ENCODE measurements at regions not wholly inside any gene's neighbourhood (a gene's known extent, or its start where the extent isn't known, plus 50 kb on each side); places are given as distances from the start of the nearest gene placed in this dataset.

- Histone ChIP-seq H3K79me2 (no peaks in the 10 kb centered on the region), H2AFZ (no peak overlapping the region), H3K4me3 (ENCODE audit: low read depth, low read length) (no peak overlapping the region), H3K9me3 (ENCODE audit: control insufficient read depth, low read length) (no peaks in the 10 kb centered on the region), H3K4me1 (no peaks in the 10 kb centered on the region), H3K27me3 (ENCODE audit: control insufficient read depth, insufficient read depth, low read length) (no peaks in the 10 kb centered on the region), H3K27ac (no peak overlapping the region), H3K36me3 (ENCODE audit: control insufficient read depth, insufficient read depth, low read length) (no peaks in the 10 kb centered on the region), H3K4me2 (ENCODE audit: low read length) (no peak overlapping the region), H3K9ac (no peak overlapping the region)
- TF ChIP-seq CTCF (IDR thresholded peaks at IDR 0.05), result no peak
These were observed 236.3 kb upstream of the MKI67 start for GRCh38 chr10:128362514-128362913.

GRCh38 chr10:128364631-128365030 lies 238.4 kb upstream of the MKI67 start:
- Histone ChIP-seq H3K4me2 (ENCODE audit: low read length) (no peak overlapping the region), H3K79me2 (no peaks in the 10 kb centered on the region), H3K27me3 (ENCODE audit: control insufficient read depth, insufficient read depth, low read length) (no peaks in the 10 kb centered on the region), H3K9me3 (ENCODE audit: control insufficient read depth, low read length) (no peaks in the 10 kb centered on the region), H3K9ac (no peak overlapping the region), H3K36me3 (ENCODE audit: control insufficient read depth, insufficient read depth, low read length) (no peaks in the 10 kb centered on the region), H3K4me3 (ENCODE audit: low read depth, low read length) (no peak overlapping the region), H2AFZ (no peak overlapping the region), H3K27ac (no peak overlapping the region), H3K4me1 (no peaks in the 10 kb centered on the region)
- no peak for TF ChIP-seq CTCF (IDR thresholded peaks at IDR 0.05)

- TF ChIP-seq CTCF (IDR thresholded peaks at IDR 0.05), result no peak
- Histone ChIP-seq H3K9me3 (ENCODE audit: control insufficient read depth, low read length) (no peaks in the 10 kb centered on the region), H3K27me3 (ENCODE audit: control insufficient read depth, insufficient read depth, low read length) (no peaks in the 10 kb centered on the region)
These were observed 239.0 kb upstream of the MKI67 start for GRCh38 chr10:128365156-128365725.

GRCh38 chr10:128367807-128368206 lies 241.6 kb upstream of the MKI67 start:
- H3K27me3 ChIP-seq (ENCODE audit: control insufficient read depth, insufficient read depth, low read length), result no peaks in the 10 kb centered on the region
- no peak overlapping the region for H3K4me3 ChIP-seq (ENCODE audit: low read depth, low read length)
- no peak overlapping the region for H2AFZ ChIP-seq
- TF ChIP-seq CTCF (IDR thresholded peaks at IDR 0.05), result no peak
- H3K4me2 ChIP-seq (ENCODE audit: low read length), result no peak overlapping the region
- H3K9me3 ChIP-seq (ENCODE audit: control insufficient read depth, low read length), result no peaks in the 10 kb centered on the region
- H3K27ac ChIP-seq, result no peak overlapping the region
- H3K9ac ChIP-seq, result no peak overlapping the region
- no peaks in the 10 kb centered on the region for H3K79me2 ChIP-seq
- H3K4me1 ChIP-seq, result no peaks in the 10 kb centered on the region
- H3K36me3 ChIP-seq (ENCODE audit: control insufficient read depth, insufficient read depth, low read length), result no peaks in the 10 kb centered on the region

More at GRCh38 chr10:128365156-128365725, 239.0 kb upstream of the MKI67 start:
- no peaks in the 10 kb centered on the region for H3K79me2 ChIP-seq
- no peak overlapping the region for H3K4me2 ChIP-seq (ENCODE audit: low read length)
- H3K36me3 ChIP-seq (ENCODE audit: control insufficient read depth, insufficient read depth, low read length), result no peaks in the 10 kb centered on the region
- H3K4me1 ChIP-seq, result no peaks in the 10 kb centered on the region
- H3K27ac ChIP-seq, result no peak overlapping the region
- no peak overlapping the region for H3K9ac ChIP-seq
- H3K4me3 ChIP-seq (ENCODE audit: low read depth, low read length), result no peak overlapping the region
- H2AFZ ChIP-seq, result no peak overlapping the region

- H3K36me3 ChIP-seq (ENCODE audit: control insufficient read depth, insufficient read depth, low read length), result no peaks in the 10 kb centered on the region
- no peaks in the 10 kb centered on the region for H3K79me2 ChIP-seq
- H3K4me2 ChIP-seq (ENCODE audit: low read length), result no peak overlapping the region
- TF ChIP-seq CTCF (IDR thresholded peaks at IDR 0.05), result no peak
- no peak overlapping the region for H2AFZ ChIP-seq
- no peak overlapping the region for H3K4me3 ChIP-seq (ENCODE audit: low read depth, low read length)
- H3K27ac ChIP-seq, result no peak overlapping the region
- H3K9me3 ChIP-seq (ENCODE audit: control insufficient read depth, low read length), result no peaks in the 10 kb centered on the region
- no peaks in the 10 kb centered on the region for H3K4me1 ChIP-seq
- H3K27me3 ChIP-seq (ENCODE audit: control insufficient read depth, insufficient read depth, low read length), result no peaks in the 10 kb centered on the region
- H3K9ac ChIP-seq, result no peak overlapping the region
These were observed 243.0 kb upstream of the MKI67 start for GRCh38 chr10:128369101-128369650.

Data from parathyroid adenoma (tissue), 2 donors.